PFSK-1 (cell line): ENCODE measurements at regions not wholly inside any gene's neighbourhood (a gene's known extent, or its start where the extent isn't known, plus 50 kb on each side); places are given as distances from the start of the nearest gene placed in this dataset.

Experiments
- FOXP2 ChIP-seq: optimal IDR thresholded peaks from 2 replicates; pipeline ENCODE3; 2011; ENCODE audit warnings: borderline replicate concordance, control low read depth, inconsistent platforms; ENCODE audit not compliant: insufficient read depth; ENCODE audit errors: extremely low read length, extremely low read depth
- POLR2AphosphoS5 ChIP-seq: IDR thresholded peaks from 2 replicates; pipeline ENCODE4 v1.6.1; 2012; ENCODE audit warnings: low read depth, mild to moderate bottlenecking, control low read depth, low read length, moderate library complexity
- SIN3A ChIP-seq: IDR thresholded peaks from 2 replicates; pipeline ENCODE4 v1.6.1; 2012; ENCODE audit warnings: mild to moderate bottlenecking, low read length, moderate library complexity, borderline replicate concordance; ENCODE audit not compliant: insufficient read depth
- TAF1 ChIP-seq: IDR thresholded peaks from 2 replicates; pipeline ENCODE4 v1.6.1; 2012; ENCODE audit warnings: low read length, control low read depth, borderline replicate concordance; ENCODE audit not compliant: insufficient read depth
- TF ChIP-seq, protein P1 (sequence below), 2 experiments: IDR thresholded peaks; 2 replicates each; pipeline versions ENCODE4 v1.6.1 to v1.8.0; 2011 to 2012; ENCODE audit warnings: low read depth in 2 of 2, low read length in 2 of 2, control low read depth in 1 of 2, inconsistent platforms in 1 of 2, mild to moderate bottlenecking in 1 of 2, moderate library complexity in 1 of 2; ENCODE audit not compliant: insufficient read depth in 1 of 2

DNA sequence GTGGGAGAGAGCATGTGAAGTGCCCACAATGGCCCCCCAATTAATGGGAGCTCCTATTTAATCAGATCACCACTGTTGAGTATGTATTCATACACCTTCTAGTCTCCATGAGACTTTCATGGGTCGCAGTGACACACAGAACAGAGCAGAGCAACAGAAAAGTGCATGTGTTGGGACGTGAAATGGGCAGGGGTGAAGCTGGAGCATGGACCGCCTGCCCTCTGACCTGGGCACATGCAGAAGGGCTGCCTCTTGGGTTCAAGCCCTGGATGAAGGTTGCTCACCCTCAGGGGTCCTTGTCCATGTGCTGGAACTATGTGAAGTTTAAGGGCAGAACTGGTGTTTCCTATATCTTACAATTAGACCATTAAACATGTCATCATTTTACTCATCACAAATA, 106.0 kb upstream of the PHACTR3 start:
- TF ChIP-seq POLR2AphosphoS5 (no peak), SIN3A (no peak), FOXP2 (no peak), TAF1 (no peak)
- TF ChIP-seq, protein P1, sequence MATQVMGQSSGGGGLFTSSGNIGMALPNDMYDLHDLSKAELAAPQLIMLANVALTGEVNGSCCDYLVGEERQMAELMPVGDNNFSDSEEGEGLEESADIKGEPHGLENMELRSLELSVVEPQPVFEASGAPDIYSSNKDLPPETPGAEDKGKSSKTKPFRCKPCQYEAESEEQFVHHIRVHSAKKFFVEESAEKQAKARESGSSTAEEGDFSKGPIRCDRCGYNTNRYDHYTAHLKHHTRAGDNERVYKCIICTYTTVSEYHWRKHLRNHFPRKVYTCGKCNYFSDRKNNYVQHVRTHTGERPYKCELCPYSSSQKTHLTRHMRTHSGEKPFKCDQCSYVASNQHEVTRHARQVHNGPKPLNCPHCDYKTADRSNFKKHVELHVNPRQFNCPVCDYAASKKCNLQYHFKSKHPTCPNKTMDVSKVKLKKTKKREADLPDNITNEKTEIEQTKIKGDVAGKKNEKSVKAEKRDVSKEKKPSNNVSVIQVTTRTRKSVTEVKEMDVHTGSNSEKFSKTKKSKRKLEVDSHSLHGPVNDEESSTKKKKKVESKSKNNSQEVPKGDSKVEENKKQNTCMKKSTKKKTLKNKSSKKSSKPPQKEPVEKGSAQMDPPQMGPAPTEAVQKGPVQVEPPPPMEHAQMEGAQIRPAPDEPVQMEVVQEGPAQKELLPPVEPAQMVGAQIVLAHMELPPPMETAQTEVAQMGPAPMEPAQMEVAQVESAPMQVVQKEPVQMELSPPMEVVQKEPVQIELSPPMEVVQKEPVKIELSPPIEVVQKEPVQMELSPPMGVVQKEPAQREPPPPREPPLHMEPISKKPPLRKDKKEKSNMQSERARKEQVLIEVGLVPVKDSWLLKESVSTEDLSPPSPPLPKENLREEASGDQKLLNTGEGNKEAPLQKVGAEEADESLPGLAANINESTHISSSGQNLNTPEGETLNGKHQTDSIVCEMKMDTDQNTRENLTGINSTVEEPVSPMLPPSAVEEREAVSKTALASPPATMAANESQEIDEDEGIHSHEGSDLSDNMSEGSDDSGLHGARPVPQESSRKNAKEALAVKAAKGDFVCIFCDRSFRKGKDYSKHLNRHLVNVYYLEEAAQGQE (IDR thresholded peaks at IDR 0.05; ENCODE audit: insufficient read depth in 1 of 2, low read depth in 2 of 2, low read length in 2 of 2), result no peak

DNA sequence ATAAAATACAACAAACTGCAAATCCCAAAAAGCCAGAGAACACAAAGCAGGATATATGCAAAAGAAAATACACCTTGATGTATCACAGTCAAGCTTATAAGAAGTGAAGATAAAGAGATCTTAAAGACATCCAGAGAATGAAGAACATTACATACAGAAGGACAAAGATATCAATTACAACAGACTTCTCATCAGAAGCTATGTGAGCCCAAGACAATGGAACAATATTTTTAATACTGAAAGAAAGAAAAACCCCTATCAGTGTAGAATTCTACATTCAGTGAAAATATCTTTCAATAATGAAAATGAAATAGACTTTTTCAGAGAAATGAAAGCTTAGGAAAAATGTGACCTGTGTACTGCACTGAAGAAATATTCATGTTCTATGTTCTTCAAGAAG, 104.5 kb upstream of the PHACTR3 start:
- TF ChIP-seq FOXP2 (no peak), SIN3A (no peak), POLR2AphosphoS5 (no peak), TAF1 (no peak)
- TF ChIP-seq, protein P1 (IDR thresholded peaks at IDR 0.05; ENCODE audit: insufficient read depth in 1 of 2, low read depth in 2 of 2, low read length in 2 of 2), result no peak

DNA sequence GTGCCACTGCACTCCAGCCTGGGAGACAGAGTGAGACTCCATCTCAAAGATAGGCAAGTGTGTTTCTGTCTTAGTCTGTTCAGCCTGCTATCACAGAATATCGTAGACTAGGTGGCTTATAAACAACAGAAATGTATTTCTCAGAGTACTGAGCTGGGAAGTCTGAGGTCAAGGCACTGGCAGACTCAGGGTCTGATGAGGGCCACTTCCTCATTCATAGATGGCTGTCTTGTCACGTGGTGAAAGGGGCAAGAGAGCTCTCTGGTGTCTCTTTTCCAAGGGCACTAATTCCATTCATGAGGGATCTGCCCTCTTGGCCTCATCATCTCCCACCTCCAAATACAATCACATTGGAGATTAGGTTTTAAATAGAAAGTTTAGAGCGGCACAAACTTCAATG, 95.6 kb upstream of the PHACTR3 start:
- TF ChIP-seq TAF1 (no peak), SIN3A (no peak), POLR2AphosphoS5 (no peak), FOXP2 (no peak)
- TF ChIP-seq, protein P1 (IDR thresholded peaks at IDR 0.05; ENCODE audit: insufficient read depth in 1 of 2, low read depth in 2 of 2, low read length in 2 of 2), result no peak

DNA sequence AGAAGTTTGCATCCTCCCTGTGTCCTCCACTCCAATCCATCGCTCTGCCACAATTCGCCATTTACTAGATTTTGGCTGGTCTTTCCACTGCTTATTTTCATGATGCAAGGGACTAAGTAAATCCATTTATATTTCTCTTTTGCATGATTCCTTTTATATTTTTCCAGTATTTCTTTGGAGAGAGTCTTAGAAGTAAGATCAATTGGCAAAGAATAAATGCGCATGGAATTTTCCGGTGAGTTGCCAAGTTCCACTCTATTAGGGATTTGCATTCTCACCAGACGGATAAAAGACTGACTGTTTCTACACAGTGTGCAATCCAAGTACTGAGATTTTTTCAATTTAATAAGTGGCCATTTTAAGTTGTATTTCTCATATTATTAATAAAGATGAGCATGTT, 91.7 kb upstream of the PHACTR3 start:
- TF ChIP-seq SIN3A (no peak), TAF1 (no peak), POLR2AphosphoS5 (no peak), FOXP2 (no peak)
- TF ChIP-seq, protein P1 (IDR thresholded peaks at IDR 0.05; ENCODE audit: insufficient read depth in 1 of 2, low read depth in 2 of 2, low read length in 2 of 2), result no peak

- TF ChIP-seq POLR2AphosphoS5 (no peak), FOXP2 (no peak), TAF1 (no peak), SIN3A (no peak)
- TF ChIP-seq, protein P1 (IDR thresholded peaks at IDR 0.05; ENCODE audit: insufficient read depth in 1 of 2, low read depth in 2 of 2, low read length in 2 of 2), result no peak
Observed at GRCh38 chr20:59514554-59514953, 89.8 kb upstream of the PHACTR3 start.
